ENCODE measurements at regions not wholly inside any gene's neighbourhood (a gene's known extent, or its start where the extent isn't known, plus 50 kb on each side); places are given as distances from the start of the nearest gene placed in this dataset.

DNA sequence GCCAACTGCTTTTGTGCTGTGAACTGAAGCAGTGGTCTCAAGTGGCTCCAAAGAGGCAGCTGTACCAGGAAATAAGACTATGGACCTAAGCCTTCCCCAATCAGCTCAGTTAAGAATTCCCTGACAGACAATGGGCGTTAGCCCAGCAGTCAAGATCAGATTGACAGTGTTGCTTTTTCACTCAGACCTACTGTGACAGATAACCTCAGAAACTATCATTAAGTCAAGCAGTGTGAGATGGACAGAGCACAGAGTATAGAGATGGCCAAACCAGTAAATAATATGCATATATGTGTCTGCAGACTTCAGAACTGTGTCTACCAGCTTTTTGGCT lies 215.3 kb downstream of the ZFP36L2 start:
- peaks cover 5% of the 10 kb centered on the region for H3K9me3 Mint-ChIP-seq (ENCODE audit: low read depth, unreplicated experiment)
- intact Hi-C loops (cut with micrococcal nuclease; ENCODE audit: unreplicated experiment): no loop called here
- CTCF ChIA-PET: interaction anchor here (0.6 to 2.6 kb wide), 7 partner anchors 13 to 218 kb away, joined by 3 to 19 read pairs (median 4); no protein-coding TSS in a partner anchor
- BruUV-seq (replicated peaks): no TSS peak
- DNase-seq: no peak
- H3K27me3 Mint-ChIP-seq (ENCODE audit: unreplicated experiment): no peaks in the 10 kb centered on the region
- H3K27ac Mint-ChIP-seq (ENCODE audit: unreplicated experiment): peak overlapping the region; percentile 98
- TF ChIP-seq, protein P1, sequence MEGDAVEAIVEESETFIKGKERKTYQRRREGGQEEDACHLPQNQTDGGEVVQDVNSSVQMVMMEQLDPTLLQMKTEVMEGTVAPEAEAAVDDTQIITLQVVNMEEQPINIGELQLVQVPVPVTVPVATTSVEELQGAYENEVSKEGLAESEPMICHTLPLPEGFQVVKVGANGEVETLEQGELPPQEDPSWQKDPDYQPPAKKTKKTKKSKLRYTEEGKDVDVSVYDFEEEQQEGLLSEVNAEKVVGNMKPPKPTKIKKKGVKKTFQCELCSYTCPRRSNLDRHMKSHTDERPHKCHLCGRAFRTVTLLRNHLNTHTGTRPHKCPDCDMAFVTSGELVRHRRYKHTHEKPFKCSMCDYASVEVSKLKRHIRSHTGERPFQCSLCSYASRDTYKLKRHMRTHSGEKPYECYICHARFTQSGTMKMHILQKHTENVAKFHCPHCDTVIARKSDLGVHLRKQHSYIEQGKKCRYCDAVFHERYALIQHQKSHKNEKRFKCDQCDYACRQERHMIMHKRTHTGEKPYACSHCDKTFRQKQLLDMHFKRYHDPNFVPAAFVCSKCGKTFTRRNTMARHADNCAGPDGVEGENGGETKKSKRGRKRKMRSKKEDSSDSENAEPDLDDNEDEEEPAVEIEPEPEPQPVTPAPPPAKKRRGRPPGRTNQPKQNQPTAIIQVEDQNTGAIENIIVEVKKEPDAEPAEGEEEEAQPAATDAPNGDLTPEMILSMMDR (IDR thresholded peaks at IDR 0.05; ENCODE audit: unreplicated experiment): no peak
- peaks cover 61% of the 10 kb centered on the region for H3K4me1 Mint-ChIP-seq (ENCODE audit: low read depth, unreplicated experiment)
- H3K4me3 Mint-ChIP-seq (ENCODE audit: low read depth, unreplicated experiment): no peak overlapping the region
- H3K36me3 Mint-ChIP-seq (ENCODE audit: insufficient read depth, unreplicated experiment): peaks cover 26% of the 10 kb centered on the region

DNA sequence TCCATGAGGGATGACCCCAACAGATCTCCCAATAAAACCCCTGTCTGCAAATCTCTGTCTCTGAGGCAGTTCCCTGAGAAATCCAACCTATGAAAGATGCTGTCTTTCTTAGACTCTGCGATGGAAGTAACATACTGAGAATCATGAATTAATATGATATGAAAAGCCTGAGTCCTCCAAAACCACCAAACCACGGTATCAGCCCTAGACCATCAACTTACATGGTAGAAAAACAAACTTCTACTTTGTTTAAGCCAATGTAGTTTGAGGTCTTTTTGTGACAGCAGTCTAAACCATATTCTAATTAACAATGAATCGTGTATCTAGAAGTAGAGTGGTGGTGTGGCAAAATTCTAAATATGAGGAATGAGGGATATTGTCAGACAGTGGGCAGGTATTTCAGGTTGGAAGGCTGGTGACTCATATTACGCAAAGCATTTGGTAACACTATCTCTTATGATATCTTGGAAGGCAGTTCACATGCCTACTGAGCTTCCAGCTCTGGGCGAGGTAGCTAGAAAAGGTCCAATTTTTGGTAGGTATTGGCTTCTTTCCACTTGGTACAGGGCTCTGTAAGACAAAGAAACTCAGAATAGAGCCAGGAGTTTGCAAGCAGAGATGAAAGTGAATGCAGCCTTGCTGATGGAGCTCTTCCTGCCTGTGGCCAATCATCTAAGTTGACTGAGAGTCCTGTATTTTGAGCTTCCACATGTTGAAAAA lies 215.8 kb downstream of the ZFP36L2 start:
- Mint-ChIP-seq H3K9me3 (ENCODE audit: low read depth, unreplicated experiment) (peaks cover 5% of the 10 kb centered on the region), H3K36me3 (ENCODE audit: insufficient read depth, unreplicated experiment) (peaks cover 31% of the 10 kb centered on the region), H3K4me1 (ENCODE audit: low read depth, unreplicated experiment) (peaks cover 66% of the 10 kb centered on the region), H3K27ac (ENCODE audit: unreplicated experiment) (peak overlapping the region; percentile 98), H3K4me3 (ENCODE audit: low read depth, unreplicated experiment) (peak overlapping the region; percentile 18), H3K27me3 (ENCODE audit: unreplicated experiment) (no peaks in the 10 kb centered on the region)
- BruUV-seq (replicated peaks): no TSS peak
- TF ChIP-seq, protein P1 (IDR thresholded peaks at IDR 0.05; ENCODE audit: unreplicated experiment): no peak
- DNase-seq: peak; percentile 57
- CTCF ChIA-PET: interaction anchor here (0.6 to 2.6 kb wide), 7 partner anchors 14 to 218 kb away, joined by 3 to 19 read pairs (median 4); no protein-coding TSS in a partner anchor
- intact Hi-C loops (cut with micrococcal nuclease; ENCODE audit: unreplicated experiment): no loop called here

GRCh38 chr2:43009448-43009847 lies 217.0 kb downstream of the ZFP36L2 start:
- Mint-ChIP-seq H3K27me3 (ENCODE audit: unreplicated experiment) (no peaks in the 10 kb centered on the region), H3K4me3 (ENCODE audit: low read depth, unreplicated experiment) (no peak overlapping the region), H3K9me3 (ENCODE audit: low read depth, unreplicated experiment) (peaks cover 5% of the 10 kb centered on the region), H3K27ac (ENCODE audit: unreplicated experiment) (peak overlapping the region; percentile 98), H3K4me1 (ENCODE audit: low read depth, unreplicated experiment) (peaks cover 69% of the 10 kb centered on the region), H3K36me3 (ENCODE audit: insufficient read depth, unreplicated experiment) (peaks cover 42% of the 10 kb centered on the region)
- TF ChIP-seq, protein P1 (IDR thresholded peaks at IDR 0.05; ENCODE audit: unreplicated experiment): no peak
- intact Hi-C loops (cut with micrococcal nuclease; ENCODE audit: unreplicated experiment): no loop called here
- no peak for DNase-seq
- BruUV-seq (replicated peaks): no TSS peak
- CTCF ChIA-PET: interaction anchor here (2.6 kb wide), 1 partner anchor 30 kb away, joined by 19 read pairs; no protein-coding TSS in a partner anchor

GRCh38 chr2:43008388-43008787 lies 216.0 kb upstream of the HAAO start:
- intact Hi-C loops (cut with micrococcal nuclease; ENCODE audit: unreplicated experiment): no loop called here
- peak overlapping the region; percentile 93 for H3K27ac Mint-ChIP-seq (ENCODE audit: unreplicated experiment)
- H3K9me3 Mint-ChIP-seq (ENCODE audit: low read depth, unreplicated experiment): peaks cover 5% of the 10 kb centered on the region
- no peak overlapping the region for H3K4me3 Mint-ChIP-seq (ENCODE audit: low read depth, unreplicated experiment)
- peaks cover 50% of the 10 kb centered on the region for H3K36me3 Mint-ChIP-seq (ENCODE audit: insufficient read depth, unreplicated experiment)
- no peak for DNase-seq
- no TSS peak for BruUV-seq (replicated peaks)
- CTCF ChIA-PET: no interaction called here
- no peaks in the 10 kb centered on the region for H3K27me3 Mint-ChIP-seq (ENCODE audit: unreplicated experiment)
- TF ChIP-seq, protein P1 (IDR thresholded peaks at IDR 0.05; ENCODE audit: unreplicated experiment): no peak
- peaks cover 79% of the 10 kb centered on the region for H3K4me1 Mint-ChIP-seq (ENCODE audit: low read depth, unreplicated experiment)

All from Calu3 (cell line).